ENCODE measurements at regions not wholly inside any gene's neighbourhood (a gene's known extent, or its start where the extent isn't known, plus 50 kb on each side); places are given as distances from the start of the nearest gene placed in this dataset.

DNA sequence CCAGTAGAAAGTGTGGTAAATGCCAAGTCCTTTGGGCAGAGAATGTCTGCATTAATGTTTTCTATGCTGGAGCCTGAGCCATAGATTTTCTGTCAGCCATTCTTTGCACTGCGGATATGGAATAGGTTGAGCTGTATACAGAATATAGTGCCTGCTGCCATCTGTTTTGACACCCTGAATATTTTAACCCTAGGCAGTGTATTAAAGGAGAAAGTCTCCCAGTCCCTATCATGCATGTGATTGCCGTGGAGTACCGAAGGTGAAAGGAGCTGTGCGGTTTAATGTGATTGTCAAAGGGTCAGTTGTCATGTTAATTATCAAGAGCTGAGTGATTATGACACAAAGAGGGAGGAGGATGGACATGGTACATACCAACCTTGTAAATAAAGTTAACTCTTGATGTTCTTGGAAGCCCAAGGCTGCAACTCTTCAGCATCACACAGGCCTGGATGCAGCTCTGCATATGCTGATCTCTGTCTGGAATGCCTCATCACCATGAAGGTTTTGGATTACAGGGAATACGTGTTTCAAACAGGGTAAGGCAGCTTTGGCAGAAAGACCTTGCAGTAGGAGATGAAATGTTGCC, 247.1 kb upstream of the ELAVL2 start:
- no peak for TF ChIP-seq POLR2A (IDR thresholded peaks at IDR 0.05)
- TF ChIP-seq, protein P1, sequence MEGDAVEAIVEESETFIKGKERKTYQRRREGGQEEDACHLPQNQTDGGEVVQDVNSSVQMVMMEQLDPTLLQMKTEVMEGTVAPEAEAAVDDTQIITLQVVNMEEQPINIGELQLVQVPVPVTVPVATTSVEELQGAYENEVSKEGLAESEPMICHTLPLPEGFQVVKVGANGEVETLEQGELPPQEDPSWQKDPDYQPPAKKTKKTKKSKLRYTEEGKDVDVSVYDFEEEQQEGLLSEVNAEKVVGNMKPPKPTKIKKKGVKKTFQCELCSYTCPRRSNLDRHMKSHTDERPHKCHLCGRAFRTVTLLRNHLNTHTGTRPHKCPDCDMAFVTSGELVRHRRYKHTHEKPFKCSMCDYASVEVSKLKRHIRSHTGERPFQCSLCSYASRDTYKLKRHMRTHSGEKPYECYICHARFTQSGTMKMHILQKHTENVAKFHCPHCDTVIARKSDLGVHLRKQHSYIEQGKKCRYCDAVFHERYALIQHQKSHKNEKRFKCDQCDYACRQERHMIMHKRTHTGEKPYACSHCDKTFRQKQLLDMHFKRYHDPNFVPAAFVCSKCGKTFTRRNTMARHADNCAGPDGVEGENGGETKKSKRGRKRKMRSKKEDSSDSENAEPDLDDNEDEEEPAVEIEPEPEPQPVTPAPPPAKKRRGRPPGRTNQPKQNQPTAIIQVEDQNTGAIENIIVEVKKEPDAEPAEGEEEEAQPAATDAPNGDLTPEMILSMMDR (IDR thresholded peaks at IDR 0.05): no peak

Data from ovary (tissue), 3 donors.